T47D (cell line): ENCODE measurements at regions not wholly inside any gene's neighbourhood (a gene's known extent, or its start where the extent isn't known, plus 50 kb on each side); places are given as distances from the start of the nearest gene placed in this dataset.
A peak's percentile ranks its signal among the peaks of the same experiment; 100 is the strongest.

Experiments
- DNase-seq, 2 experiments: peaks; one replicate each; pipeline versions ENCODE4 v3.0.0 to v3.0.0-alpha.2; 2011 to 2012; ENCODE audit warnings: low read depth in 1 of 2, low spot score in 1 of 2
- JUND ChIP-seq: IDR thresholded peaks from 2 replicates; pipeline ENCODE4 v1.6.1; 2012; ENCODE audit warnings: low read depth
- in situ Hi-C: cut with HindIII; loops from 2 replicates; pipeline ENCODE4 v1.10.0; 2016; ENCODE audit warnings: low sequenced_read_pairs, low pct_unique_long_range_greater_than_20kb

GRCh38 chr2:207256476-207257207 lies 90.9 kb upstream of the KLF7 start:
- no peak for DNase-seq

GRCh38 chr2:207257251-207258250 lies 91.8 kb upstream of the KLF7 start:
- DNase-seq = peak in 1 of 2 experiments; percentile 2
- in situ Hi-C loops = no loop called here
- no peak for TF ChIP-seq JUND

More at GRCh38 chr2:207256476-207257207, 90.9 kb upstream of the KLF7 start:
- no peak for TF ChIP-seq JUND
- in situ Hi-C loops = no loop called here

- DNase-seq = peak; percentile 16 to 85
Measured at GRCh38 chr2:207258263-207258991, 92.7 kb upstream of the KLF7 start.

GRCh38 chr2:207260021-207260420 lies 94.3 kb upstream of the KLF7 start:
- in situ Hi-C loops = no loop called here
- no peak for DNase-seq
- no peak for TF ChIP-seq JUND

More at GRCh38 chr2:207258263-207258991, 92.7 kb upstream of the KLF7 start:
- TF ChIP-seq JUND = peak; percentile 30; the same call in 1 of the 2 replicates
- in situ Hi-C loops = no loop called here

- DNase-seq = no peak
- in situ Hi-C loops = no loop called here
- no peak for TF ChIP-seq JUND
Measured at GRCh38 chr2:207260947-207261346, 95.2 kb upstream of the KLF7 start.

GRCh38 chr2:207264310-207264709 lies 98.6 kb upstream of the KLF7 start:
- in situ Hi-C loops = no loop called here
- no peak for TF ChIP-seq JUND
- DNase-seq = no peak

- in situ Hi-C loops = no loop called here
- TF ChIP-seq JUND = no peak
- DNase-seq = no peak
Measured at GRCh38 chr2:207265332-207265731, 99.6 kb upstream of the KLF7 start.

GRCh38 chr2:207265869-207266268 lies 100.1 kb upstream of the KLF7 start:
- no peak for DNase-seq
- in situ Hi-C loops = no loop called here
- TF ChIP-seq JUND = no peak

GRCh38 chr2:207266648-207267047 lies 100.9 kb upstream of the KLF7 start:
- DNase-seq = no peak
- in situ Hi-C loops = no loop called here
- TF ChIP-seq JUND = no peak

- in situ Hi-C loops = no loop called here
- DNase-seq = no peak
- TF ChIP-seq JUND = no peak
Measured at GRCh38 chr2:207269038-207269437, 103.3 kb upstream of the KLF7 start.

GRCh38 chr2:207274530-207275189 lies 108.9 kb upstream of the KLF7 start:
- no peak for DNase-seq
- no peak for TF ChIP-seq JUND
- in situ Hi-C loops = no loop called here

- in situ Hi-C loops = no loop called here
- no peak for DNase-seq
- TF ChIP-seq JUND = no peak
Measured at GRCh38 chr2:207275779-207276178, 110.0 kb upstream of the KLF7 start.
